HepG2 (cell line): ENCODE measurements at regions not wholly inside any gene's neighbourhood (a gene's known extent, or its start where the extent isn't known, plus 50 kb on each side); places are given as distances from the start of the nearest gene placed in this dataset.

ENCODE experiments used
- ATAD3A ChIP-seq: sonication (generic); formaldehyde crosslinking; IDR thresholded peaks from 2 replicates; pipeline ENCODE4 v1.4.0; 2020; ENCODE audit warnings: missing genetic modification reagents
- ATF4 ChIP-seq, 2 experiments: fragments of 450-650 bp in 1 of 2; sonication (generic) in 1 of 2; formaldehyde crosslinking; IDR thresholded peaks; 2 replicates each; pipeline versions ENCODE4 v1.5.0 to v1.8.0; 2020 to 2022; ENCODE audit warnings: mild to moderate bottlenecking in 1 of 2, missing genetic modification reagents in 1 of 2
- DRAP1 ChIP-seq: IDR thresholded peaks from 2 replicates; pipeline ENCODE4 v1.6.1; 2016; ENCODE audit warnings: missing genetic modification reagents, missing compliant biosample characterization
- GFI1 ChIP-seq: sonication (generic); formaldehyde crosslinking; IDR thresholded peaks from 2 replicates; pipeline ENCODE4 v1.5.0; 2020; ENCODE audit warnings: missing genetic modification reagents, mild to moderate bottlenecking, borderline replicate concordance
- HMG20A ChIP-seq: IDR thresholded peaks from 2 replicates; pipeline ENCODE4 v1.6.1; 2016; ENCODE audit warnings: borderline replicate concordance
- KLF16 ChIP-seq, 2 experiments: sonication (generic) in 1 of 2; formaldehyde crosslinking in 1 of 2; IDR thresholded peaks; 2 replicates each; pipeline versions ENCODE4 v1.6.1 to v1.8.0; 2016 to 2023; ENCODE audit warnings: missing genetic modification reagents in 2 of 2, missing compliant biosample characterization in 1 of 2
- MLLT10 ChIP-seq: sonication (generic); formaldehyde crosslinking; IDR thresholded peaks from 2 replicates; pipeline ENCODE4 v1.4.0; 2020; ENCODE audit warnings: missing genetic modification reagents
- NCOR1 ChIP-seq: fragments of 200-600 bp; sonication (generic); IDR thresholded peaks from 2 replicates; pipeline ENCODE4 v1.7.0; 2017; ENCODE audit warnings: antibody characterized with exemption, low read length, borderline replicate concordance
- NFKBIZ ChIP-seq: IDR thresholded peaks from 2 replicates; pipeline ENCODE4 v1.6.1; 2018; ENCODE audit warnings: missing genetic modification reagents, missing compliant biosample characterization
- PBX2 ChIP-seq: IDR thresholded peaks from 2 replicates; pipeline ENCODE4 v1.6.1; 2016; ENCODE audit warnings: control low read depth
- RFX3 ChIP-seq: IDR thresholded peaks from 2 replicates; pipeline ENCODE4 v1.6.1; 2016; ENCODE audit warnings: missing biosample characterization, missing genetic modification reagents
- SNAPC5 ChIP-seq: sonication (generic); formaldehyde crosslinking; IDR thresholded peaks from 2 replicates; pipeline ENCODE4 v1.8.1; 2023; ENCODE audit warnings: mild to moderate bottlenecking, missing genetic modification reagents, borderline replicate concordance
- U2AF1 ChIP-seq: fragments of 200-400 bp; formaldehyde crosslinking; optimal IDR thresholded peaks from 2 replicates; pipeline ENCODE3; 2017; ENCODE audit warnings: mild to moderate bottlenecking, low read depth, low read length
- YY1 ChIP-seq: IDR thresholded peaks from 2 replicates; pipeline ENCODE4 v1.6.1; 2011; ENCODE audit warnings: low read length, low read depth, moderate library complexity, mild to moderate bottlenecking; ENCODE audit not compliant: insufficient read depth, insufficient replicate concordance
- ZKSCAN8 ChIP-seq: IDR thresholded peaks from 2 replicates; pipeline ENCODE4 v1.6.1; 2016; ENCODE audit warnings: borderline replicate concordance, missing genetic modification reagents, missing compliant biosample characterization
- ZNF253 ChIP-seq: sonication (generic); formaldehyde crosslinking; IDR thresholded peaks from 2 replicates; pipeline ENCODE4 v1.8.0; 2022; ENCODE audit warnings: mild to moderate bottlenecking, missing genetic modification reagents, borderline replicate concordance
- ZNF331 ChIP-seq: sonication (generic); formaldehyde crosslinking; IDR thresholded peaks from 2 replicates; pipeline ENCODE4 v1.4.0; 2020; ENCODE audit warnings: missing genetic modification reagents
- ZNF652 ChIP-seq: IDR thresholded peaks from 2 replicates; pipeline ENCODE4 v1.6.1; 2016; ENCODE audit warnings: low read depth, borderline replicate concordance
- ZNF816 ChIP-seq: sonication (generic); formaldehyde crosslinking; IDR thresholded peaks from 2 replicates; pipeline ENCODE4 v1.8.0; 2022; ENCODE audit warnings: missing genetic modification reagents, mild to moderate bottlenecking, borderline replicate concordance
- ZSCAN12 ChIP-seq: sonication (generic); formaldehyde crosslinking; IDR thresholded peaks from 2 replicates; pipeline ENCODE4 v1.9.0; 2021; ENCODE audit warnings: mild to moderate bottlenecking, missing genetic modification reagents
- TF ChIP-seq, protein P1 (sequence below): IDR thresholded peaks from 2 replicates; pipeline ENCODE4 v1.6.1; 2016; ENCODE audit warnings: mild to moderate bottlenecking, missing biosample characterization, missing genetic modification reagents
- TF ChIP-seq, protein P2 (sequence below): sonication (generic); formaldehyde crosslinking; IDR thresholded peaks from 2 replicates; pipeline ENCODE4 v1.4.0; 2020; ENCODE audit warnings: missing genetic modification reagents, borderline replicate concordance
- TF ChIP-seq, protein P3 (sequence below): sonication (generic); formaldehyde crosslinking; conservative IDR thresholded peaks from 2 replicates; pipeline ENCODE4 v1.8.1; 2023; ENCODE audit warnings: missing genetic modification reagents

DNA sequence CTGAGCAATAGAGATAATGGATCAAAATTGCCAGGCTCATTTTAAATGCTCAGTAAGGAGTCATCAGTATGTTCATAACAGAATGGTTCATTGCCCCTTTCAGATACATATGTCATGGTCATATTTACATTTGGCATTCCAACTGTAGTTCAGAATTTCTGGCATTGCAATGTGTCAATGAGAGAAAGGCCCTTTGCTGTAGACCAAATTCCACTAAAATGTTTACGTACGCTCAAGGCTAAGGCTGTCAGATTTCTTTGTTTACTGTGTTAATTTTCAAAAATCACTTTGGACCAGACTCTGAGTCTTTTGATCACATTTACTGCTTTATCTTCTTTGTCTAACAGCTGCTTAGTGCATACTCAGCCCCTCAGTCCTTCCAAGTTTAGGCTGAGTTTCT is 213.5 kb downstream of the PIK3C3 start (continued):
- TF ChIP-seq NCOR1 (peak; percentile 51; the same call in 1 of the 2 replicates), ZKSCAN8 (CRISPR knock-in tag) (peak; percentile 81), KLF16 (CRISPR knock-in tag; IDR thresholded peaks at IDR 0.05) (0 out of 4 replicates have a peak, but pooled peaks of 1 of the 2 experiments have one; percentile 36), YY1 (no peak), ZNF253 (CRISPR knock-in tag) (no peak), ZSCAN12 (no peak), MLLT10 (CRISPR knock-in tag) (no peak), ZNF652 (CRISPR knock-in tag) (no peak; the same call in 1 of the 2 replicates), NFKBIZ (CRISPR knock-in tag) (no peak), DRAP1 (CRISPR knock-in tag) (no peak), PBX2 (CRISPR knock-in tag) (no peak), SNAPC5 (CRISPR knock-in tag) (no peak), ZNF331 (CRISPR knock-in tag) (peak; percentile 69; the same call in 1 of the 2 replicates), ATAD3A (CRISPR knock-in tag) (no peak), GFI1 (CRISPR knock-in tag) (peak; percentile 79), ATF4 (CRISPR knock-in tag; IDR thresholded peaks at IDR 0.05) (peak in 1 of 2 experiments; percentile 49; a peak in 1 of 4 replicates), U2AF1 (no peak), HMG20A (peak; percentile 93; the same call in 1 of the 2 replicates), ZNF816 (CRISPR knock-in tag) (no peak), RFX3 (no peak)
- TF ChIP-seq, protein P1, sequence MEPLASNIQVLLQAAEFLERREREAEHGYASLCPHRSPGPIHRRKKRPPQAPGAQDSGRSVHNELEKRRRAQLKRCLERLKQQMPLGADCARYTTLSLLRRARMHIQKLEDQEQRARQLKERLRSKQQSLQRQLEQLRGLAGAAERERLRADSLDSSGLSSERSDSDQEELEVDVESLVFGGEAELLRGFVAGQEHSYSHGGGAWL = no peak
- TF ChIP-seq, protein P2, sequence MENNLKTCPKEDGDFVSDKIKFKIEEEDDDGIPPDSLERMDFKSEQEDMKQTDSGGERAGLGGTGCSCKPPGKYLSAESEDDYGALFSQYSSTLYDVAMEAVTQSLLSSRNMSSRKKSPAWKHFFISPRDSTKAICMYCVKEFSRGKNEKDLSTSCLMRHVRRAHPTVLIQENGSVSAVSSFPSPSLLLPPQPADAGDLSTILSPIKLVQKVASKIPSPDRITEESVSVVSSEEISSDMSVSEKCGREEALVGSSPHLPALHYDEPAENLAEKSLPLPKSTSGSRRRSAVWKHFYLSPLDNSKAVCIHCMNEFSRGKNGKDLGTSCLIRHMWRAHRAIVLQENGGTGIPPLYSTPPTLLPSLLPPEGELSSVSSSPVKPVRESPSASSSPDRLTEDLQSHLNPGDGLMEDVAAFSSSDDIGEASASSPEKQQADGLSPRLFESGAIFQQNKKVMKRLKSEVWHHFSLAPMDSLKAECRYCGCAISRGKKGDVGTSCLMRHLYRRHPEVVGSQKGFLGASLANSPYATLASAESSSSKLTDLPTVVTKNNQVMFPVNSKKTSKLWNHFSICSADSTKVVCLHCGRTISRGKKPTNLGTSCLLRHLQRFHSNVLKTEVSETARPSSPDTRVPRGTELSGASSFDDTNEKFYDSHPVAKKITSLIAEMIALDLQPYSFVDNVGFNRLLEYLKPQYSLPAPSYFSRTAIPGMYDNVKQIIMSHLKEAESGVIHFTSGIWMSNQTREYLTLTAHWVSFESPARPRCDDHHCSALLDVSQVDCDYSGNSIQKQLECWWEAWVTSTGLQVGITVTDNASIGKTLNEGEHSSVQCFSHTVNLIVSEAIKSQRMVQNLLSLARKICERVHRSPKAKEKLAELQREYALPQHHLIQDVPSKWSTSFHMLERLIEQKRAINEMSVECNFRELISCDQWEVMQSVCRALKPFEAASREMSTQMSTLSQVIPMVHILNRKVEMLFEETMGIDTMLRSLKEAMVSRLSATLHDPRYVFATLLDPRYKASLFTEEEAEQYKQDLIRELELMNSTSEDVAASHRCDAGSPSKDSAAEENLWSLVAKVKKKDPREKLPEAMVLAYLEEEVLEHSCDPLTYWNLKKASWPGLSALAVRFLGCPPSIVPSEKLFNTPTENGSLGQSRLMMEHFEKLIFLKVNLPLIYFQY (CRISPR knock-in tag) = peak; percentile 43; the same call in 1 of the 2 replicates
- TF ChIP-seq, protein P3, sequence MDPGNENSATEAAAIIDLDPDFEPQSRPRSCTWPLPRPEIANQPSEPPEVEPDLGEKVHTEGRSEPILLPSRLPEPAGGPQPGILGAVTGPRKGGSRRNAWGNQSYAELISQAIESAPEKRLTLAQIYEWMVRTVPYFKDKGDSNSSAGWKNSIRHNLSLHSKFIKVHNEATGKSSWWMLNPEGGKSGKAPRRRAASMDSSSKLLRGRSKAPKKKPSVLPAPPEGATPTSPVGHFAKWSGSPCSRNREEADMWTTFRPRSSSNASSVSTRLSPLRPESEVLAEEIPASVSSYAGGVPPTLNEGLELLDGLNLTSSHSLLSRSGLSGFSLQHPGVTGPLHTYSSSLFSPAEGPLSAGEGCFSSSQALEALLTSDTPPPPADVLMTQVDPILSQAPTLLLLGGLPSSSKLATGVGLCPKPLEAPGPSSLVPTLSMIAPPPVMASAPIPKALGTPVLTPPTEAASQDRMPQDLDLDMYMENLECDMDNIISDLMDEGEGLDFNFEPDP (CRISPR knock-in tag) = no peak
